Keratinocyte (primary cell): ENCODE measurements at regions not wholly inside any gene's neighbourhood (a gene's known extent, or its start where the extent isn't known, plus 50 kb on each side); places are given as distances from the start of the nearest gene placed in this dataset.

Experiments used
- DNase-seq: peaks from one replicate; pipeline ENCODE4 v3.0.0-alpha.2; 2011; ENCODE audit warnings: low read depth, missing footprints, low spot score
- FAIRE-seq: peaks from 2 replicates; lab custom pipeline; 2011; peaks lifted over from hg19 to GRCh38; lab: Jason Lieb, UNC
- H2AFZ ChIP-seq: 2 replicates; pipeline ENCODE4 v1.6.0; 2012; ENCODE audit warnings: low read length, control low read depth, inconsistent platforms; ENCODE audit not compliant: control insufficient read depth
- H3K27ac ChIP-seq: 2 replicates; pipeline ENCODE4 v1.5.1; 2011; ENCODE audit warnings: low read length; ENCODE audit not compliant: control insufficient read depth, insufficient read depth
- H3K27me3 ChIP-seq: 3 replicates; pipeline ENCODE4 v1.6.0; 2011; ENCODE audit warnings: low read length; ENCODE audit not compliant: control insufficient read depth, insufficient read depth; ENCODE audit errors: extremely low read depth
- H3K36me3 ChIP-seq, 2 experiments: 2 replicates in 1 of 2; 3 replicates in 1 of 2; pipeline ENCODE4 v1.5.1; 2011; ENCODE audit warnings: low read length in 2 of 2, mild to moderate bottlenecking in 1 of 2; ENCODE audit not compliant: control insufficient read depth in 2 of 2, insufficient read depth in 2 of 2; ENCODE audit errors: extremely low read depth in 1 of 2
- H3K4me1 ChIP-seq: 3 replicates; pipeline ENCODE4 v1.5.1; 2011; ENCODE audit warnings: low read length; ENCODE audit not compliant: control insufficient read depth, insufficient read depth; ENCODE audit errors: extremely low read depth
- H3K4me2 ChIP-seq: 3 replicates; pipeline ENCODE4 v1.6.0; 2011; ENCODE audit warnings: low read depth, low read length; ENCODE audit not compliant: control insufficient read depth, insufficient read depth; ENCODE audit errors: extremely low read depth
- H3K4me3 ChIP-seq, 3 experiments: fragments of 200-600 bp in 1 of 3; sonication (generic) in 1 of 3; 2 replicates in 2 of 3; 3 replicates in 1 of 3; pipeline ENCODE4 v1.5.1; 2011 to 2016; ENCODE audit warnings: low read length in 3 of 3, mild to moderate bottlenecking in 3 of 3, control low read depth in 2 of 3, inconsistent platforms in 1 of 3, low read depth in 1 of 3, mixed read lengths in 1 of 3, mixed run types in 1 of 3, moderate library complexity in 1 of 3; ENCODE audit not compliant: control insufficient read depth in 2 of 3, insufficient read depth in 2 of 3; ENCODE audit errors: extremely low read depth in 1 of 3
- H3K79me2 ChIP-seq: 2 replicates; pipeline ENCODE4 v1.6.0; 2012; ENCODE audit warnings: low read length; ENCODE audit not compliant: control insufficient read depth, insufficient read depth
- H3K9ac ChIP-seq: 3 replicates; pipeline ENCODE4 v1.6.0; 2011; ENCODE audit warnings: low read length; ENCODE audit not compliant: control insufficient read depth, insufficient read depth; ENCODE audit errors: extremely low read depth
- H3K9me1 ChIP-seq: 3 replicates; pipeline ENCODE4 v1.6.0; 2011; ENCODE audit warnings: low read length; ENCODE audit not compliant: control insufficient read depth, insufficient read depth; ENCODE audit errors: extremely low read depth
- H3K9me3 ChIP-seq: 2 replicates; pipeline ENCODE4 v1.5.1; 2012; ENCODE audit warnings: low read depth, low read length; ENCODE audit not compliant: control insufficient read depth
- H4K20me1 ChIP-seq: 3 replicates; pipeline ENCODE4 v1.6.0; 2011; ENCODE audit warnings: low read length; ENCODE audit not compliant: control insufficient read depth, insufficient read depth; ENCODE audit errors: extremely low read depth
- EZH2 ChIP-seq: IDR thresholded peaks from one replicate; pipeline ENCODE4 v1.6.1; 2012; ENCODE audit warnings: inconsistent platforms, mild to moderate bottlenecking, low read length, moderate library complexity
- dilution Hi-C: fragments of 300-500 bp; cut with MboI; formaldehyde crosslinking; loops from one replicate; pipeline ENCODE4 v1.7.0; 2020; ENCODE audit warnings: low sequenced_read_pairs; ENCODE audit not compliant: extremely low pct_ligation_motif_present
- TF ChIP-seq, protein P1 (sequence below), 3 experiments: IDR thresholded peaks in 1 of 3; conservative IDR thresholded peaks in 1 of 3; optimal IDR thresholded peaks in 1 of 3; 2 replicates in 2 of 3; 3 replicates in 1 of 3; pipeline versions ENCODE3 to v1.5.1; 2011; ENCODE audit warnings: low read length in 3 of 3, mild to moderate bottlenecking in 3 of 3, moderate library complexity in 2 of 3, control low read depth in 1 of 3, inconsistent platforms in 1 of 3; ENCODE audit not compliant: insufficient read depth in 2 of 3; ENCODE audit errors: extremely low read depth in 1 of 3

DNA sequence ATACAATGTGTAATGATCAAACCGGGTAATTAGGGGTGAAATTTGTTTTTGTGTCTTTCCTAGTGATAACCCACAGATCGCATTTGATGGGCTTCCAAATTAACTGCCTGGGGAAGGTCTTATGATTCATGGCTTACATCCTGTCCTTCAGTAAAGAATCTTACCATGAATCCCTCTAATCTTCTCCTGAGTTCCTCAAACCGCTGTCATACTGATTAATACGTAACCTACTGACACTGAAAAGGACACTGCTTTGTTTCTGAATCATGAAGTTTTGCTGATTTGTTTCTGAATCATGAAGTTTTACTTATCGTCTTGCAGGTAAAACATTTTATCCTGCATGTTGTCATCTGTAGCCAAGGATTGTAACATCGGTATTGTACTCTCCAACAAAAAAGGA, 52.0 kb upstream of the CRY1 start:
- Histone ChIP-seq H3K9me1 (no peaks in the 10 kb centered on the region), H4K20me1 (no peaks in the 10 kb centered on the region), H3K9ac (no peak overlapping the region), H2AFZ (no peak overlapping the region), H3K79me2 (no peaks in the 10 kb centered on the region), H3K27me3 (no peaks in the 10 kb centered on the region), H3K27ac (no peak overlapping the region), H3K4me1 (no peaks in the 10 kb centered on the region), H3K9me3 (no peaks in the 10 kb centered on the region), H3K4me2 (no peak overlapping the region), H3K36me3 (no peaks in the 10 kb centered on the region), H3K4me3 (no peak overlapping the region)
- TF ChIP-seq, protein P1, sequence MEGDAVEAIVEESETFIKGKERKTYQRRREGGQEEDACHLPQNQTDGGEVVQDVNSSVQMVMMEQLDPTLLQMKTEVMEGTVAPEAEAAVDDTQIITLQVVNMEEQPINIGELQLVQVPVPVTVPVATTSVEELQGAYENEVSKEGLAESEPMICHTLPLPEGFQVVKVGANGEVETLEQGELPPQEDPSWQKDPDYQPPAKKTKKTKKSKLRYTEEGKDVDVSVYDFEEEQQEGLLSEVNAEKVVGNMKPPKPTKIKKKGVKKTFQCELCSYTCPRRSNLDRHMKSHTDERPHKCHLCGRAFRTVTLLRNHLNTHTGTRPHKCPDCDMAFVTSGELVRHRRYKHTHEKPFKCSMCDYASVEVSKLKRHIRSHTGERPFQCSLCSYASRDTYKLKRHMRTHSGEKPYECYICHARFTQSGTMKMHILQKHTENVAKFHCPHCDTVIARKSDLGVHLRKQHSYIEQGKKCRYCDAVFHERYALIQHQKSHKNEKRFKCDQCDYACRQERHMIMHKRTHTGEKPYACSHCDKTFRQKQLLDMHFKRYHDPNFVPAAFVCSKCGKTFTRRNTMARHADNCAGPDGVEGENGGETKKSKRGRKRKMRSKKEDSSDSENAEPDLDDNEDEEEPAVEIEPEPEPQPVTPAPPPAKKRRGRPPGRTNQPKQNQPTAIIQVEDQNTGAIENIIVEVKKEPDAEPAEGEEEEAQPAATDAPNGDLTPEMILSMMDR (optimal IDR thresholded peaks at IDR 0.05 in 1 of 3, IDR thresholded peaks at IDR 0.05 in 1 of 3, conservative IDR thresholded peaks at IDR 0.05 in 1 of 3; ENCODE audit: extremely low read depth in 1 of 3, insufficient read depth in 2 of 3, low read length in 3 of 3), result no peak
- no peak for TF ChIP-seq EZH2
- DNase-seq (no peak), FAIRE-seq (peak; percentile 63)
- dilution Hi-C loops, result no loop called here

DNA sequence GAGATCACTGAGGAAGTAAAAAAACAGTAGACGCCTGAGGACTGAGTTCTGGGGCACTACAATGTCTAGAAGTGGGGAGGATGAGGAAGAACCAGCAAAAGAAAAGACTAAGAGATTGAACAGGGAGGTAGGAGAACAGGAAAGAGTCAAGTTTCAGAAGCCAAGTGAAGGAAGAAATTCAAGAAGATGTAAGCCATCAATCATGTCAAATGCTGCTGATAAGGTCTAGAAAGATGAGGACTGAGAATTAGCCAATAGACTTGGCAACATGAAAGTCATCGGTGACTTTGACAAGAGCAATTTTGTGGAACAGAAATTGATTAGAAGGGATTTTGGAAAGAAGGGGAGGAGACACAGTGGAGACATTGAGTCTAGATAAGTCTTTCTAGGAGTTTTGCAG, 54.8 kb upstream of the CRY1 start:
- Histone ChIP-seq H3K79me2 (no peaks in the 10 kb centered on the region), H3K4me2 (no peak overlapping the region), H3K27ac (no peak overlapping the region), H3K4me3 (no peak overlapping the region), H2AFZ (no peak overlapping the region), H3K9me1 (no peaks in the 10 kb centered on the region), H3K9ac (no peak overlapping the region), H3K27me3 (no peaks in the 10 kb centered on the region), H3K36me3 (no peaks in the 10 kb centered on the region), H3K4me1 (no peaks in the 10 kb centered on the region), H4K20me1 (no peaks in the 10 kb centered on the region), H3K9me3 (no peaks in the 10 kb centered on the region)
- TF ChIP-seq, protein P1 (optimal IDR thresholded peaks at IDR 0.05 in 1 of 3, IDR thresholded peaks at IDR 0.05 in 1 of 3, conservative IDR thresholded peaks at IDR 0.05 in 1 of 3; ENCODE audit: extremely low read depth in 1 of 3, insufficient read depth in 2 of 3, low read length in 3 of 3), result no peak
- no peak for TF ChIP-seq EZH2
- dilution Hi-C loops, result no loop called here
- FAIRE-seq (no peak), DNase-seq (no peak)
